ENCODE measurements at regions not wholly inside any gene's neighbourhood (a gene's known extent, or its start where the extent isn't known, plus 50 kb on each side); places are given as distances from the start of the nearest gene placed in this dataset.
A peak's percentile ranks its signal among the peaks of the same experiment; 100 is the strongest.

DNA sequence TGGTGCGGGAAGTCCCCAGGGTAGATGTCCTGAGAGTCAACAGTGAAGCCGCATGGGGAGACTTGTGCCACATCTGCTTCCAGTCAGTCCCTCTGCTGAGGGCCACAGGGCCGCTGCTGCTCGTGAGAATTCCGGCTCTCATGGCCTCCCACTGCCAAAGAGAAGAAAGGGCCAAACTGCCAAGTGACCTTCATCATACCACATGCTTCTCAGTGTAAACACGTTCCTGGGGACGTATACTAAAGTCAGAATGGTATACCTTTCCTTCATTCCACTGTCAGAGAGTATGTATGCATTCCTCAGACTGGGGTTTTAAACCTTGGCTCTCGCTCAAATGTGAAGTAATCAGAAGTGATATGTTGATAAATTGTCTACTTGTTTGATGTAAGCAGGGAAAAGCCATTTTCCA, 52.8 kb upstream of the SEC61G start:
- Histone ChIP-seq H3K4me1 (ENCODE audit: control insufficient read depth, extremely low read depth, insufficient read depth, low read length) (peaks cover 15% of the 10 kb centered on the region), H3K9me1 (ENCODE audit: control insufficient read depth, extremely low read depth, insufficient read depth, low read length) (no peaks in the 10 kb centered on the region), H3K27me3 (ENCODE audit: control insufficient read depth, extremely low read depth, insufficient read depth, low read length) (no peaks in the 10 kb centered on the region), H4K20me1 (ENCODE audit: control insufficient read depth, extremely low read depth, insufficient read depth, low read length) (no peaks in the 10 kb centered on the region), H3K9me3 (ENCODE audit: control insufficient read depth, low read depth, low read length) (no peaks in the 10 kb centered on the region), H3K36me3 (ENCODE audit: control insufficient read depth in 2 of 2, extremely low read depth in 1 of 2, insufficient read depth in 2 of 2, low read length in 2 of 2) (no peaks in the 10 kb centered on the region), H3K27ac (ENCODE audit: control insufficient read depth, insufficient read depth, low read length) (no peak overlapping the region), H3K4me2 (ENCODE audit: control insufficient read depth, extremely low read depth, insufficient read depth, low read depth, low read length) (no peak overlapping the region), H3K79me2 (ENCODE audit: control insufficient read depth, insufficient read depth, low read length) (no peaks in the 10 kb centered on the region), H3K9ac (ENCODE audit: control insufficient read depth, extremely low read depth, insufficient read depth, low read length) (no peak overlapping the region), H2AFZ (ENCODE audit: control insufficient read depth, low read length) (peak overlapping the region; percentile 57), H3K4me3 (ENCODE audit: control insufficient read depth in 2 of 3, extremely low read depth in 1 of 3, insufficient read depth in 2 of 3, low read depth in 1 of 3, low read length in 3 of 3) (no peak overlapping the region)
- FAIRE-seq (peak; percentile 23), DNase-seq (ENCODE audit: low read depth, low spot score) (no peak)
- dilution Hi-C loops (cut with MboI; ENCODE audit: extremely low pct_ligation_motif_present, low sequenced_read_pairs) = no loop called here
- no peak for TF ChIP-seq EZH2 (IDR thresholded peaks at IDR 0.05; ENCODE audit: low read length)
- TF ChIP-seq, protein P1, sequence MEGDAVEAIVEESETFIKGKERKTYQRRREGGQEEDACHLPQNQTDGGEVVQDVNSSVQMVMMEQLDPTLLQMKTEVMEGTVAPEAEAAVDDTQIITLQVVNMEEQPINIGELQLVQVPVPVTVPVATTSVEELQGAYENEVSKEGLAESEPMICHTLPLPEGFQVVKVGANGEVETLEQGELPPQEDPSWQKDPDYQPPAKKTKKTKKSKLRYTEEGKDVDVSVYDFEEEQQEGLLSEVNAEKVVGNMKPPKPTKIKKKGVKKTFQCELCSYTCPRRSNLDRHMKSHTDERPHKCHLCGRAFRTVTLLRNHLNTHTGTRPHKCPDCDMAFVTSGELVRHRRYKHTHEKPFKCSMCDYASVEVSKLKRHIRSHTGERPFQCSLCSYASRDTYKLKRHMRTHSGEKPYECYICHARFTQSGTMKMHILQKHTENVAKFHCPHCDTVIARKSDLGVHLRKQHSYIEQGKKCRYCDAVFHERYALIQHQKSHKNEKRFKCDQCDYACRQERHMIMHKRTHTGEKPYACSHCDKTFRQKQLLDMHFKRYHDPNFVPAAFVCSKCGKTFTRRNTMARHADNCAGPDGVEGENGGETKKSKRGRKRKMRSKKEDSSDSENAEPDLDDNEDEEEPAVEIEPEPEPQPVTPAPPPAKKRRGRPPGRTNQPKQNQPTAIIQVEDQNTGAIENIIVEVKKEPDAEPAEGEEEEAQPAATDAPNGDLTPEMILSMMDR (optimal IDR thresholded peaks at IDR 0.05 in 1 of 3, IDR thresholded peaks at IDR 0.05 in 1 of 3, conservative IDR thresholded peaks at IDR 0.05 in 1 of 3; ENCODE audit: extremely low read depth in 1 of 3, insufficient read depth in 2 of 3, low read length in 3 of 3) = no peak

DNA sequence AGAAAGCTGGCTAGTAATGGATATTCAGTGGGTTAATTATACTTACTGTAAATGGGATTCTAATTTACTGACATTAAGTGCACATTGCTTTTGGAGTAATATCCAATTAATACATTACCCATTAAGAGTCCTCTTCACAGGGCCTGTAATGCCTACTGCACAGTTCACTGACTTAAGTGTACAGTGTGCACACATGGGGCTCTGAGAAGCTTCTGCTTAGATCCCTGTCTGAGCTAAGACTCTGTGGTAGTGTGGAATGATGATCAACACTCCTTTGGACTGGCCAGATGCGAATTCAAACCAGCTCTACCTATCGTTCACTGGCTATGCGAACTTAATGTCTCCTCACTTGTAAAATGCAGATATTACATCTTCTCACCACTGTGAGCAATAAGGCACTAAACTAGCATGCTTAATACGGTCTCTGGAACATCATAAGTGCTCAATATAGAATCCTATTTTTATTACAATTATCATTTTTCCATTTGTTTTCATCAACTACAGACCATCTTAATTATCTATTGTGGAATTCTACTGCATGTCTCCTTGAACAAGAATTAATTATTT, 53.8 kb upstream of the SEC61G start:
- H3K9me1 ChIP-seq (ENCODE audit: control insufficient read depth, extremely low read depth, insufficient read depth, low read length) = no peaks in the 10 kb centered on the region
- dilution Hi-C loops (cut with MboI; ENCODE audit: extremely low pct_ligation_motif_present, low sequenced_read_pairs) = no loop called here
- H3K27me3 ChIP-seq (ENCODE audit: control insufficient read depth, extremely low read depth, insufficient read depth, low read length) = no peaks in the 10 kb centered on the region
- H3K36me3 ChIP-seq (ENCODE audit: control insufficient read depth in 2 of 2, extremely low read depth in 1 of 2, insufficient read depth in 2 of 2, low read length in 2 of 2) = no peaks in the 10 kb centered on the region
- peak overlapping the region; percentile 56 for H2AFZ ChIP-seq (ENCODE audit: control insufficient read depth, low read length)
- no peaks in the 10 kb centered on the region for H4K20me1 ChIP-seq (ENCODE audit: control insufficient read depth, extremely low read depth, insufficient read depth, low read length)
- H3K4me3 ChIP-seq (ENCODE audit: control insufficient read depth in 2 of 3, extremely low read depth in 1 of 3, insufficient read depth in 2 of 3, low read depth in 1 of 3, low read length in 3 of 3) = no peak overlapping the region
- H3K9ac ChIP-seq (ENCODE audit: control insufficient read depth, extremely low read depth, insufficient read depth, low read length) = no peak overlapping the region
- no peaks in the 10 kb centered on the region for H3K79me2 ChIP-seq (ENCODE audit: control insufficient read depth, insufficient read depth, low read length)
- DNase-seq (ENCODE audit: low read depth, low spot score) (no peak), FAIRE-seq (peak; percentile 41)
- H3K9me3 ChIP-seq (ENCODE audit: control insufficient read depth, low read depth, low read length) = no peaks in the 10 kb centered on the region
- H3K4me1 ChIP-seq (ENCODE audit: control insufficient read depth, extremely low read depth, insufficient read depth, low read length) = peaks cover 15% of the 10 kb centered on the region
- H3K27ac ChIP-seq (ENCODE audit: control insufficient read depth, insufficient read depth, low read length) = no peak overlapping the region
- TF ChIP-seq, protein P1 (optimal IDR thresholded peaks at IDR 0.05 in 1 of 3, IDR thresholded peaks at IDR 0.05 in 1 of 3, conservative IDR thresholded peaks at IDR 0.05 in 1 of 3; ENCODE audit: extremely low read depth in 1 of 3, insufficient read depth in 2 of 3, low read length in 3 of 3) = no peak
- TF ChIP-seq EZH2 (IDR thresholded peaks at IDR 0.05; ENCODE audit: low read length) = no peak
- no peak overlapping the region for H3K4me2 ChIP-seq (ENCODE audit: control insufficient read depth, extremely low read depth, insufficient read depth, low read depth, low read length)
